Breast epithelium (tissue), 4 donors: ENCODE measurements at regions not wholly inside any gene's neighbourhood (a gene's known extent, or its start where the extent isn't known, plus 50 kb on each side); places are given as distances from the start of the nearest gene placed in this dataset.

Experiments used
- DNase-seq, 2 donors: peaks; one replicate each; pipeline ENCODE4 v3.0.0-alpha.2; 2019; ENCODE audit warnings: low spot score in 2 of 2
- H3K27ac ChIP-seq, 2 donors: fragments of 200-600 bp; sonication (generic) in 1 of 2; one replicate each; pipeline ENCODE4 v1.5.1; 2016 to 2019; ENCODE audit warnings: mild to moderate bottlenecking in 1 of 2
- H3K27me3 ChIP-seq, 2 donors: fragments of 200-600 bp; sonication (generic) in 1 of 2; one replicate each; pipeline versions ENCODE4 v1.5.1 to v1.6.0; 2017 to 2019; ENCODE audit warnings: control low read depth in 1 of 2, mild to moderate bottlenecking in 1 of 2
- H3K36me3 ChIP-seq: fragments of 200-600 bp; one replicate; pipeline ENCODE4 v1.5.1; 2019
- H3K4me1 ChIP-seq, 2 donors: fragments of 200-600 bp; sonication (generic); one replicate each; pipeline ENCODE4 v1.5.1; 2016 to 2019; ENCODE audit warnings: control low read depth in 1 of 2
- H3K4me3 ChIP-seq, 3 donors: fragments of 200-600 bp; sonication (generic); 1 replicate in 2 of 3; 2 replicates in 1 of 3; pipeline ENCODE4 v1.5.1; 2016 to 2019; ENCODE audit warnings: mild to moderate bottlenecking in 3 of 3, moderate library complexity in 2 of 3
- H3K9me3 ChIP-seq, 2 donors: fragments of 200-600 bp; sonication (generic) in 1 of 2; one replicate each; pipeline ENCODE4 v1.5.1; 2016 to 2019; ENCODE audit warnings: control low read depth in 1 of 2
- CTCF ChIP-seq, 3 donors: fragments of 450-650 bp; IDR thresholded peaks; one replicate each; pipeline ENCODE4 v1.5.1; 2016 to 2017; ENCODE audit warnings: antibody characterized with exemption in 3 of 3, mild to moderate bottlenecking in 3 of 3, moderate library complexity in 3 of 3
- POLR2A ChIP-seq: fragments of 450-650 bp; IDR thresholded peaks from one replicate; pipeline ENCODE4 v1.6.1; 2016; ENCODE audit warnings: antibody characterized with exemption, mild to moderate bottlenecking, moderate library complexity
- POLR2AphosphoS5 ChIP-seq, 3 donors: sonication (generic); formaldehyde crosslinking; IDR thresholded peaks; one replicate each; pipeline ENCODE4 v1.6.1; 2017; ENCODE audit warnings: antibody characterized with exemption in 3 of 3
- intact Hi-C: fragments of 100-400 bp; cut with DNase I; formaldehyde crosslinking; loops from one replicate; pipeline ENCODE4 v1.15.1; 2023; ENCODE audit warnings: low total_unique reads

GRCh38 chr3:168442502-168442901 is 346.8 kb upstream of the GOLIM4 start:
- H3K27ac ChIP-seq: no peak overlapping the region
- no peaks in the 10 kb centered on the region for H3K36me3 ChIP-seq
- TF ChIP-seq POLR2AphosphoS5 (IDR thresholded peaks at IDR 0.05) (no peak), CTCF (IDR thresholded peaks at IDR 0.05) (no peak), POLR2A (no peak)
- H3K4me3 ChIP-seq: no peak overlapping the region
- no peaks in the 10 kb centered on the region for H3K9me3 ChIP-seq
- intact Hi-C loops: no loop called here
- no peak for DNase-seq
- H3K27me3 ChIP-seq: no peaks in the 10 kb centered on the region
- no peaks in the 10 kb centered on the region for H3K4me1 ChIP-seq

GRCh38 chr3:168436245-168436724 is 340.6 kb upstream of the GOLIM4 start:
- intact Hi-C loops: no loop called here
- H3K4me1 ChIP-seq: no peaks in the 10 kb centered on the region
- no peaks in the 10 kb centered on the region for H3K27me3 ChIP-seq
- no peak overlapping the region for H3K27ac ChIP-seq
- no peaks in the 10 kb centered on the region for H3K9me3 ChIP-seq
- no peak for TF ChIP-seq POLR2AphosphoS5 (IDR thresholded peaks at IDR 0.05)
- no peak for TF ChIP-seq POLR2A
- TF ChIP-seq CTCF (IDR thresholded peaks at IDR 0.05): no peak
- no peak overlapping the region for H3K4me3 ChIP-seq
- DNase-seq: no peak
- H3K36me3 ChIP-seq: no peaks in the 10 kb centered on the region

- intact Hi-C loops: no loop called here
Observed at GRCh38 chr3:168431491-168431890, 335.8 kb upstream of the GOLIM4 start.

GRCh38 chr3:168427835-168428475 is 332.2 kb upstream of the GOLIM4 start:
- no peak overlapping the region for H3K4me3 ChIP-seq
- H3K27ac ChIP-seq: no peak overlapping the region
- no peaks in the 10 kb centered on the region for H3K27me3 ChIP-seq
- intact Hi-C loops: no loop called here
- TF ChIP-seq CTCF (IDR thresholded peaks at IDR 0.05) (no peak), POLR2AphosphoS5 (IDR thresholded peaks at IDR 0.05) (no peak), POLR2A (no peak)
- H3K9me3 ChIP-seq: no peaks in the 10 kb centered on the region
- no peaks in the 10 kb centered on the region for H3K4me1 ChIP-seq
- H3K36me3 ChIP-seq: no peaks in the 10 kb centered on the region
- DNase-seq: no peak

More at GRCh38 chr3:168431491-168431890, 335.8 kb upstream of the GOLIM4 start:
- Histone ChIP-seq H3K4me1 (no peaks in the 10 kb centered on the region), H3K36me3 (no peaks in the 10 kb centered on the region), H3K27me3 (no peaks in the 10 kb centered on the region), H3K27ac (no peak overlapping the region), H3K9me3 (no peaks in the 10 kb centered on the region), H3K4me3 (no peak overlapping the region)
- TF ChIP-seq POLR2A: no peak
- no peak for TF ChIP-seq CTCF (IDR thresholded peaks at IDR 0.05)
- no peak for TF ChIP-seq POLR2AphosphoS5 (IDR thresholded peaks at IDR 0.05)
- no peak for DNase-seq

- intact Hi-C loops: no loop called here
- no peaks in the 10 kb centered on the region for H3K27me3 ChIP-seq
- TF ChIP-seq CTCF (IDR thresholded peaks at IDR 0.05) (no peak), POLR2AphosphoS5 (IDR thresholded peaks at IDR 0.05) (no peak), POLR2A (no peak)
- no peak overlapping the region for H3K4me3 ChIP-seq
- H3K36me3 ChIP-seq: no peaks in the 10 kb centered on the region
- no peaks in the 10 kb centered on the region for H3K9me3 ChIP-seq
- DNase-seq: no peak
- H3K4me1 ChIP-seq: no peaks in the 10 kb centered on the region
- H3K27ac ChIP-seq: no peak overlapping the region
Observed at GRCh38 chr3:168427156-168427555, 331.4 kb upstream of the GOLIM4 start.
